ENCODE measurements at regions not wholly inside any gene's neighbourhood (a gene's known extent, or its start where the extent isn't known, plus 50 kb on each side); places are given as distances from the start of the nearest gene placed in this dataset.

DNA sequence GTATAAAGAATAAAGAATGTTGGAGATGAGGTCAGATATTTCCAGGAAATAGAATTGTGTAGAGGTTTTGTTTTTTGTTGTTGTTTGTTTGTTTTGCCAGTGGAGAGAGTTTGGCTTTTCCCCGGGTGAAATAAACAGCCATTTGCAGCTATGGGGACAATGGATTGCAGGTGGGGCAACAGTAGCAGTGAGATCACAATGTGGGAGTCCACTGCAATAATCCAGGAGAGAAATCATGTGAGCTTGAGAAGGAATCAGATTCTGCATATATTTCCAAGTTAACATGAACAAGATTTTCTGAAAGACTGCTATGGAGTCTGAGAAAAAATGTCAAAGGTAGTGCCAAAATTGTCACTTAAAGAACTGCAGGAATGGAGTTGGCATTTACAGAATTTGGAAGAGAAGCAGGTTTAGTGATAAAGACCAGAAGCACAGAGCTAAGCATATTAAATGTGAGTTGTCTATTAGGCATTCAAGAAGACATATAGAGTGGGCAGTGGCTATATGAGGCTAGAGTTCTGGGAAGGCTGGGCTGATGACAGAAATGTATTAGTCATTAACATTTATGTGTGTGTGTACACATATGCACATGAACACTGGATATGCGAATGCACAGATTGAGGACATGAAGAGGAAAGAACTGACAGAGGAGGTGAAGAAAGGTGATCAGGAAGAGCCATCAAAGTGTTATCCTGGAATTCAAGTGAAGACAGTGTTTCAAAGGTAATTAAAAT is 729.6 kb upstream of the PTBP2 start:
- DNase-seq (ENCODE audit: low read depth in 3 of 3) = no peak

DNA sequence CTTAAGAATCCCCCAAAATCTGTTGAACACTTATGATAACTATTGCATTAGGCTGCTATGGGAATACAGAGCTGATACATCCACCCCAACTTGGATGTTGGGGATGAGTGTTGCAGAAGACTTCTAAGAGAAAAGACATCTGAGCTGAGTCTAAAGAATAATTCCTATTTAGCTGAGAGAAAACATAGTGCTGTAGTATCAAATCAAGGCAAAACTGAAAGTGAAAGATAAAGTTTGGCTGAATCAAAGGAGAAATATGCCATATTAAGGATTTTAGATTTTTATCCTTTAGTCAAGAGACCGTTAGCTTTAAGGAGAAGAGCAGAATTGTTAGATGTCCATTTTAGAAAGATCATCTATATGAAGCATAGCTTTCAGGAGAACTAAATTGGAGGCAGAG is 726.9 kb upstream of the PTBP2 start:
- no peak for DNase-seq (ENCODE audit: low read depth in 3 of 3)

- no peak for DNase-seq (ENCODE audit: low read depth in 3 of 3)
Observed at GRCh38 chr1:96002201-96002600, 719.4 kb upstream of the PTBP2 start.

GRCh38 chr1:96002969-96003964 is 718.3 kb upstream of the PTBP2 start:
- DNase-seq (ENCODE audit: low read depth in 3 of 3) = no peak

- DNase-seq (ENCODE audit: low read depth in 3 of 3) = no peak
Observed at GRCh38 chr1:96009831-96010434, 711.7 kb upstream of the PTBP2 start.

- no peak for DNase-seq (ENCODE audit: low read depth in 3 of 3)
Observed at GRCh38 chr1:96011606-96012005, 710.0 kb upstream of the PTBP2 start.

DNA sequence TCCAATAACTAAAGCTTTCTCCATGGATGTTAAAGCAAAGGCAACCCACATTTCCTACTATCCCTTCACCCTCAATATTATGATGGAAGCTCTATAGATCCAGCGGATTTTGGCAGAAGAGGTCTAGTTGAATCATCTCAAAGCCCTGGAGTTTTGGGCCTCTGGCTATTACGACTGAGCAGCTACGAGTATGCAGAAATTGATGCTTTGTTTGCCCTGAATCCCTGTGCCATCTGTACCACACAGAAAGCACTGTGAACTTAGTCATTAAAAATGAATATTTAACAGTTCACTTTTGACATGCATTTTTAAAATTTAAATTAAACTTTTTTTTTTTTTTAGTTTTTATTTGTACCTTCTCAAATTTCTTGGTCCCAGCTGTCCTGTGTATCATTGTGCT is 705.4 kb upstream of the PTBP2 start:
- no peak for DNase-seq (ENCODE audit: low read depth in 3 of 3)

DNA sequence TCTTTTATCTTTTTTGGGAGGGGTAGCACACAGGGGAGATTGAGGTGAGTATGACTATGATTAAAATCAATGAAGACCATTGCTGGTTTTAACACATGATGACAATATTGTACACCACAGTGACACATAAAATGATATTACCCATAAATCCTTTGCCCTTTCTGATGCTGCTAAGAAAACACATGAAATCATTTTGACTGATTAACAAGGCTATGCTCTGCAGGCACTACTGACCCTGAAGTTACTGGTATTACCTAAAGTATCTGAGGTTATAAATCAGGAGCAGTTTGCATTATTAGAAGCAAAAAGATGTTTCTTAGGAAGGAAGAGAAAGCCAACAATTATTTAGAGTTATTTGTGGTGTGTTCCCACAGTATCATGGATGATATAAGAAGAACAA is 701.2 kb upstream of the PTBP2 start:
- no peak for DNase-seq (ENCODE audit: low read depth in 3 of 3)

DNA sequence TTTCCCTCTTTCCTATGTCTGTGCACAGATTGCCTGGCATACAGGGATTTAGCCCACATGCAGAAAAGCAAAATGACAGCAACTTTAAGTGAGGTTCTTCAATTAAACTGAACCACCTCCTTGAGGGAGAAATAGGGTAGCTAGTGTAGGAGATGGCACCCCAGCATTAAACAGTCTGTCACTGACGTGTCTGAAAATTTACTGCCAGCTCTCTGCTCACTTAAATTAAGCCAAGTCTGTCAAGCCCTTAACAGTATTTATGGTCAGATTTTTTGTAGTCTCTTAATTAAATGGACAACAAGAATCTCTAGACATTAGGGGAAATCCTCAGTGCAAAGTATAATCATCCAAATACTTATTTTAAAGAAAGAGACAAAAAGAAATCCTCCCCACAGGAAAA is 696.5 kb upstream of the PTBP2 start:
- no peak for DNase-seq (ENCODE audit: low read depth in 3 of 3)

GRCh38 chr1:96028071-96028470 is 693.5 kb upstream of the PTBP2 start:
- no peak for DNase-seq (ENCODE audit: low read depth in 3 of 3)

DNA sequence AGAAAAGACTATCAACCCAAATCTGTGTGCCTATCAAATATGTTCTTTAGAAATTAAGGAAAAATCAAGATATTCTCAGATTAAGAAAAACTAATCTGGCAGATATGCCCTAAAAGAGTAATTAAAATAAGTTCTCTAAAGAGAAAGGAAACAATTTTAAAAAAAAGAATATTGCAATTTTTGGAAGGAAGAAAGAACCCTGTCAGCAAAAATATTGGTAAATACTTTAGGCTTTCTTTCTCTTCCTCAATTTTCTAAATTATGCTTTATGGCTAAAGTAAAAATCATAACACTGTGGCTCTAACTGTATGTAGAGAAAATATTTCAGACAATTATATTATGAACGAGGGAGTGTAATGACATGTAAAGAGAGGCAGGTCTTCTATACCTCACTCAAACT is 691.3 kb upstream of the PTBP2 start:
- no peak for DNase-seq (ENCODE audit: low read depth in 3 of 3)

DNA sequence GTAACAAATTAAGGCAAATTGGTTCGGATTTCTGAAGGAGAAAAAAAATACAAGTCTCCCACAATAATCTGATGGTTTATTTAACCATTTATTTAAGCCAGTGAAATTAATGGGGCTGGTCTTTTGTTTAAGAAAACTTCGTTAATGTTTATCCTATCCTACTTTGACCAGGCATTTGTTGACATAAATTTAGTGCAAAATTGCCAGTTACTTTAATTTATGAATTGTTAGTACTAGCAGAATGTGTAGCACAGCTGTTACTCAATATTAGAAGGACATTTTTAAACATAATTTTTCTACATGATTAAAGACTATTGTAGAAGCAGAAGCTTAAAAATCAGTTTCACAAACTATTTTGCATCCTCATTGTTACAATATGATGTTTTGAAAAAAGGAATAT is 687.6 kb upstream of the PTBP2 start:
- no peak for DNase-seq (ENCODE audit: low read depth in 3 of 3)

GRCh38 chr1:96036763-96037162 is 684.8 kb upstream of the PTBP2 start:
- DNase-seq (ENCODE audit: low read depth in 3 of 3) = no peak

GRCh38 chr1:96038636-96039035 is 682.9 kb upstream of the PTBP2 start:
- no peak for DNase-seq (ENCODE audit: low read depth in 3 of 3)

GRCh38 chr1:96039910-96040309 is 681.7 kb upstream of the PTBP2 start:
- DNase-seq (ENCODE audit: low read depth in 3 of 3) = no peak

GRCh38 chr1:96041470-96041869 is 680.1 kb upstream of the PTBP2 start:
- DNase-seq (ENCODE audit: low read depth in 3 of 3) = no peak

DNA sequence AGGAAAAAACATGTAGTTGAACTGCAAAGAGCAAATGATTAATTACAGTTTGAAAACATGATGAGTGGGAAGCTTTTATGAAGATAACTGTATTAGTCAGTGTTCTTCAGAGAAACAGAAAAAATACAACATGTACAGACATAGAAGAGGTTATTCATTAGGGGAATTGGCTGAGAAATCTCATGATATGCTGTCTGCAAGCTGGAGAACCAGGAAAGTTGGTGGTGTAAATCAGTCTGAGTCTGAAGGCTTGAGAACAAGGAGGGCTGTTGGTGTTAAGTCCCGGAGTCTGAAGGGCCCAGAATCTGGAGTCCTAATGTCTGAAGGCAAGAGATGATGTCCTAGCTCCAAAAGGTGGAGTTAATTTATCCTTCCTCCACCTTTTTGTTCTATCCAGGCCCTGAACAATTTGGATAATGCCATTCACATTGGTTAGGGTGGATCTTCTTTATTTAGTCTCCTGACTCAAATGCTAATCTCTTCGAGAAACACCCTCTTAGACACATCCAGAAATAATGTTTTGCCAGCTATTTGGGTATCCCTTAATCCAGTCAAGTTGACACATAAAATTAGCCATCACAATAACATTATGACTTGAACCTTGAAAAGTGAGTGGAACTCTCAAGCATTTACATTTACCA is 672.9 kb upstream of the PTBP2 start:
- DNase-seq (ENCODE audit: low read depth in 3 of 3) = no peak

DNA sequence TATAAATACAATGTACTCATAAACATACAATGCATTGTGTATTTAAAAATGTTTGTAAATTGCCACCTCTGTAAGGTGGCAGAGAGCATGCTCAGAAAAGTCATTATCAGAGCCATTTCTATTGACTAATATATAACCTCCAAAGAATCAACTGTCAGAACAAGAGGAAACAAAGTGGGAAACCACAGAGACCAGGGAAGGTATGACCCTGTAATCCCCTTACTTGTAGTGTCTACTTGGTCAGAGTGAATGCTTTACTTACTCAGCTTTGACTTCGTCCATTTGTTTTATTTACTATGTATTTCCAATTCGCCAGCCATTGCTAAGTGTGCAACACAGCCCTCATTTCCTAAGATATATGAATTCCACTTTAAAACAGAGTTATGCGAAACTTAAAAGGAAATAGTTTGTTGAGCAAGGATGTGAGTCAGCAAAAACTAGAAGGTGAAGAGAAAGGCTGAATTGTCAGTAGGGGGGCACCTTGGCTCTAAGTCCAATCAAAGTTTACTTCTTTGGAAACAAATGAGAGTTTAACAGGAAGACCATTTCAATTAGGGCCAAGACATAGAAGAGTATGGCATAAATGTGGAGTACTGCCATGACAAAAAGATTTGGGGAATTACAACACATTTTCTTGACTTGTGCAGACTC is 671.7 kb upstream of the PTBP2 start:
- DNase-seq (ENCODE audit: low read depth in 3 of 3) = no peak

GRCh38 chr1:96059276-96059675 is 662.3 kb upstream of the PTBP2 start:
- DNase-seq (ENCODE audit: low read depth in 3 of 3) = no peak

DNA sequence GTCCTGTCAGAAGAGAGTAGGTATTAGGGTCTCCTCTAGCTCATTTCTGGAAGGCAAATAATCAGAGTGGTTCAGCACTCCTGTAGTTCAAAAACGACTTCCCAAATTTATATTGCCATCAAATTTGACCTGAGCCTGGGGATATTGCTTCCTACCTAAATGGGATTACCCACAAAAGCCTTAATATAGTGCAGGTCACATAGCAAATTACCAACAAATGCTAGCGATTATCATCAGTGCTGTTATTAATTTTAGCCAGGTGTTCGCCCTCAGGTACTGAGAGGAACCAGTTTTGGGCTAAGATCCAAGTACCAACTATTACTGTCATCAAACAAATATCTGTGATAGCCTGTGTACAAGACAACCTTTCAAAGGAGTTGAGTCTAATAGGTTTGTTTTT is 661.8 kb upstream of the PTBP2 start:
- DNase-seq (ENCODE audit: low read depth in 3 of 3) = no peak

DNA sequence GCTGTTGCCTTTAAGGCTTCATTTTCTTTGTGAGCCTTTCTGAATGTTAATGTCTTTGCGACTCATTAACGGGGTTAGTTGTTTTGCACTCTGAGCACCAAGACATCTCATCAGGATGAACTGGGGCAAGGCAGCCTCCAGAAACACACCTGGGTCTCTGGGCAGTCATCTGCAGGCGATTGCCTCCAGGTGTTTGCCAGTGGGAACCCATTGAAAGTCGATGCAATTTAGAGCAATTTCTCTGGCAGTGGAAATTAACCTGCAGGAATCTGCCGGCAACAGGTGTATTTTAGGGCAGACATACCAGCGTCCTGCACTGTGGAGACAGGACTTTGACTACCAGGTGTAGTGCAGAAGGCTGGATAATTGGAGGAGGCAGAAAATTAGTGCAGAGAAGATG is 661.0 kb upstream of the PTBP2 start:
- no peak for DNase-seq (ENCODE audit: low read depth in 3 of 3)

DNA sequence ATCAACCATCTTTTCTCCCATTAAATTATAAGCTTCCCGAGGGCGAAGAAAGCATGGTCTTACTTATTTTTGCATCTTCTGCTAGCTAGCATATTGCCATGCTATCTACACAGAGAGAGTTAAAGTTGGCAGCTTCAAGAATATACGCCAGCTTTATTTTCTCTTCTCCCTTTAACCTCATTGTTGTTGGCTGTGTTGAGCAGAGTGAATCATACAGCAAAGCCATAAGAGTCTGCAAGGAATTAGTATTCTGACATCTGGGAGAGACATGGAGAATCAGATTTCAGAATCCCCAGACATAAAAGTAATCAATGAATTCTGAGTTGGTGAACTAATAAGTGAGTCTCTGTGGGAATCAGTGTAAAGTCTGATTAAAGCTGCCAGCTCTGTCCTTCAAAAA is 649.6 kb upstream of the PTBP2 start:
- no peak for DNase-seq (ENCODE audit: low read depth in 3 of 3)

Measured in stimulated activated CD4-positive, alpha-beta T cell treated with anti-CD3 and anti-CD28 coated beads, TNF-alpha, amount 100 ng/mL, for 24 hours (primary cell).